Lower leg skin (tissue), 4 donors: ENCODE measurements at regions not wholly inside any gene's neighbourhood (a gene's known extent, or its start where the extent isn't known, plus 50 kb on each side); places are given as distances from the start of the nearest gene placed in this dataset.
"Not testable (repeated sequence)": the region's sequence is repeated elsewhere in the genome, so short reads cannot be mapped to it uniquely, and the experiment has no call there.

Source experiments
- DNase-seq, 2 donors: peaks; one replicate each; pipeline ENCODE4 v3.0.0-alpha.2; 2019; ENCODE audit warnings: low spot score in 2 of 2
- H3K4me3 ChIP-seq: fragments of 200-600 bp; sonication (generic); 2 replicates; pipeline ENCODE4 v1.5.1; 2017; ENCODE audit warnings: mild to moderate bottlenecking, low read depth; ENCODE audit not compliant: poor library complexity, severe bottlenecking
- CTCF ChIP-seq, 3 donors: fragments of 450-650 bp; IDR thresholded peaks; one replicate each; pipeline ENCODE4 v1.5.1; 2016; ENCODE audit warnings: antibody characterized with exemption in 3 of 3, mild to moderate bottlenecking in 3 of 3, moderate library complexity in 2 of 3
- POLR2A ChIP-seq, 2 donors: fragments of 450-650 bp; IDR thresholded peaks; one replicate each; pipeline ENCODE4 v1.6.1; 2016 to 2017; ENCODE audit warnings: antibody characterized with exemption in 2 of 2, mild to moderate bottlenecking in 1 of 2, moderate library complexity in 1 of 2
- WGBS, 2 donors: methylation state at CpG; one replicate each; pipeline ENCODE4 v1.1.5; 2018; 5-methylcytosine and 5-hydroxymethylcytosine counted together
- intact Hi-C: fragments of 100-400 bp; cut with DNase I; formaldehyde crosslinking; loops from one replicate; pipeline ENCODE4 v1.15.0; 2023; ENCODE audit warnings: low total_unique reads

GRCh38 chrX:914206-914605 is 283.6 kb downstream of the SHOX start:
- TF ChIP-seq CTCF (IDR thresholded peaks at IDR 0.05) (no peak), POLR2A (IDR thresholded peaks at IDR 0.05) (no peak)
- no peak for DNase-seq
- intact Hi-C loops, result no loop called here
- no peak overlapping the region for H3K4me3 ChIP-seq

GRCh38 chrX:912677-913076 is 282.1 kb downstream of the SHOX start:
- TF ChIP-seq POLR2A (IDR thresholded peaks at IDR 0.05) (no peak), CTCF (IDR thresholded peaks at IDR 0.05) (no peak)
- H3K4me3 ChIP-seq, result no peak overlapping the region
- 53 to 59% methylated on average over 11 of the region's 11 CpGs for WGBS, 2 donors
- no peak for DNase-seq
- intact Hi-C loops, result no loop called here

- 58 to 62% methylated on average over 2 of the region's 2 CpGs for WGBS, 2 donors
- H3K4me3 ChIP-seq, DNase-seq, intact Hi-C loops: not testable (repeated sequence)
These were observed 278.5 kb downstream of the SHOX start for GRCh38 chrX:909068-909467.

GRCh38 chrX:906586-906985 is 276.0 kb downstream of the SHOX start:
- intact Hi-C loops, result no loop called here
- no peak for TF ChIP-seq POLR2A (IDR thresholded peaks at IDR 0.05)
- no peak for TF ChIP-seq CTCF (IDR thresholded peaks at IDR 0.05)
- H3K4me3 ChIP-seq, result no peak overlapping the region
- WGBS, 2 donors, result 57 to 67% methylated on average over 3 of the region's 3 CpGs
- DNase-seq, result no peak

- DNase-seq, result no peak
- intact Hi-C loops, result no loop called here
- WGBS, 2 donors, result 56 to 61% methylated on average over 17 to 19 of the region's 19 CpGs
- H3K4me3 ChIP-seq, result no peak overlapping the region
- TF ChIP-seq CTCF (IDR thresholded peaks at IDR 0.05) (no peak), POLR2A (IDR thresholded peaks at IDR 0.05) (no peak)
These were observed 275.4 kb downstream of the SHOX start for GRCh38 chrX:905848-906566.

- WGBS, 2 donors, result 62 to 72% methylated on average over 15 of the region's 15 CpGs
- intact Hi-C loops, result no loop called here
- no peak overlapping the region for H3K4me3 ChIP-seq
- DNase-seq, result no peak
- no peak for TF ChIP-seq POLR2A (IDR thresholded peaks at IDR 0.05)
- no peak for TF ChIP-seq CTCF (IDR thresholded peaks at IDR 0.05)
These were observed 272.5 kb downstream of the SHOX start for GRCh38 chrX:903116-903515.
